ENCODE measurements at regions not wholly inside any gene's neighbourhood (a gene's known extent, or its start where the extent isn't known, plus 50 kb on each side); places are given as distances from the start of the nearest gene placed in this dataset.

GRCh38 chr11:129544691-129545090, 169.0 kb downstream of the BARX2 start:
- DNase-seq (no peak), ATAC-seq (ENCODE audit: poor library complexity) (no peak)
- H3K4me1 ChIP-seq (ENCODE audit: insufficient read depth, low read length): no peaks in the 10 kb centered on the region
- no peaks in the 10 kb centered on the region for H3K36me3 ChIP-seq (ENCODE audit: insufficient read depth, low read length)
- no peak overlapping the region for H3K4me3 Mint-ChIP-seq
- H3K36me3 Mint-ChIP-seq (ENCODE audit: low read depth): no peaks in the 10 kb centered on the region
- ChIA-PET CTCF (no interaction called here), POLR2A (no interaction called here)
- intact Hi-C loops (cut with DNase I, micrococcal nuclease): no loop called here
- peaks cover 9% of the 10 kb centered on the region for H3K9me3 Mint-ChIP-seq
- H3K27me3 Mint-ChIP-seq: peaks cover 7% of the 10 kb centered on the region
- H3K27me3 ChIP-seq (ENCODE audit: control insufficient read depth in 1 of 2, insufficient read depth in 2 of 2, low read length in 2 of 2): no peaks in the 10 kb centered on the region
- no peaks in the 10 kb centered on the region for H3K4me1 Mint-ChIP-seq (ENCODE audit: low read depth)
- TF ChIP-seq, protein P1, sequence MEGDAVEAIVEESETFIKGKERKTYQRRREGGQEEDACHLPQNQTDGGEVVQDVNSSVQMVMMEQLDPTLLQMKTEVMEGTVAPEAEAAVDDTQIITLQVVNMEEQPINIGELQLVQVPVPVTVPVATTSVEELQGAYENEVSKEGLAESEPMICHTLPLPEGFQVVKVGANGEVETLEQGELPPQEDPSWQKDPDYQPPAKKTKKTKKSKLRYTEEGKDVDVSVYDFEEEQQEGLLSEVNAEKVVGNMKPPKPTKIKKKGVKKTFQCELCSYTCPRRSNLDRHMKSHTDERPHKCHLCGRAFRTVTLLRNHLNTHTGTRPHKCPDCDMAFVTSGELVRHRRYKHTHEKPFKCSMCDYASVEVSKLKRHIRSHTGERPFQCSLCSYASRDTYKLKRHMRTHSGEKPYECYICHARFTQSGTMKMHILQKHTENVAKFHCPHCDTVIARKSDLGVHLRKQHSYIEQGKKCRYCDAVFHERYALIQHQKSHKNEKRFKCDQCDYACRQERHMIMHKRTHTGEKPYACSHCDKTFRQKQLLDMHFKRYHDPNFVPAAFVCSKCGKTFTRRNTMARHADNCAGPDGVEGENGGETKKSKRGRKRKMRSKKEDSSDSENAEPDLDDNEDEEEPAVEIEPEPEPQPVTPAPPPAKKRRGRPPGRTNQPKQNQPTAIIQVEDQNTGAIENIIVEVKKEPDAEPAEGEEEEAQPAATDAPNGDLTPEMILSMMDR (IDR thresholded peaks at IDR 0.05): no peak
- H3K27ac Mint-ChIP-seq: no peak overlapping the region
- H3K27ac ChIP-seq (ENCODE audit: low read depth in 1 of 2, low read length in 2 of 2): no peak overlapping the region
- H3K9me3 ChIP-seq (ENCODE audit: control insufficient read depth in 1 of 2, insufficient read depth in 1 of 2, low read length in 2 of 2): peaks cover 0 to 9% of the 10 kb centered on the region in 2 experiments
- no peak overlapping the region for H3K4me3 ChIP-seq (ENCODE audit: low read length)

GRCh38 chr11:129546266-129546665, 170.6 kb downstream of the BARX2 start:
- no peaks in the 10 kb centered on the region for H3K4me1 ChIP-seq (ENCODE audit: insufficient read depth, low read length)
- ChIA-PET CTCF (no interaction called here), POLR2A (no interaction called here)
- intact Hi-C loops (cut with DNase I, micrococcal nuclease): no loop called here
- H3K4me3 ChIP-seq (ENCODE audit: low read length): no peak overlapping the region
- H3K27me3 ChIP-seq (ENCODE audit: control insufficient read depth in 1 of 2, insufficient read depth in 2 of 2, low read length in 2 of 2): no peaks in the 10 kb centered on the region
- Mint-ChIP-seq H3K4me3 (no peak overlapping the region), H3K4me1 (ENCODE audit: low read depth) (no peaks in the 10 kb centered on the region), H3K9me3 (peaks cover 12% of the 10 kb centered on the region), H3K27ac (no peak overlapping the region), H3K36me3 (ENCODE audit: low read depth) (no peaks in the 10 kb centered on the region), H3K27me3 (peaks cover 7% of the 10 kb centered on the region)
- peaks cover 0 to 8% of the 10 kb centered on the region in 2 experiments for H3K9me3 ChIP-seq (ENCODE audit: control insufficient read depth in 1 of 2, insufficient read depth in 1 of 2, low read length in 2 of 2)
- ATAC-seq (ENCODE audit: poor library complexity) (no peak), DNase-seq (no peak)
- no peak overlapping the region for H3K27ac ChIP-seq (ENCODE audit: low read depth in 1 of 2, low read length in 2 of 2)
- TF ChIP-seq, protein P1 (IDR thresholded peaks at IDR 0.05): no peak
- H3K36me3 ChIP-seq (ENCODE audit: insufficient read depth, low read length): no peaks in the 10 kb centered on the region

DNA sequence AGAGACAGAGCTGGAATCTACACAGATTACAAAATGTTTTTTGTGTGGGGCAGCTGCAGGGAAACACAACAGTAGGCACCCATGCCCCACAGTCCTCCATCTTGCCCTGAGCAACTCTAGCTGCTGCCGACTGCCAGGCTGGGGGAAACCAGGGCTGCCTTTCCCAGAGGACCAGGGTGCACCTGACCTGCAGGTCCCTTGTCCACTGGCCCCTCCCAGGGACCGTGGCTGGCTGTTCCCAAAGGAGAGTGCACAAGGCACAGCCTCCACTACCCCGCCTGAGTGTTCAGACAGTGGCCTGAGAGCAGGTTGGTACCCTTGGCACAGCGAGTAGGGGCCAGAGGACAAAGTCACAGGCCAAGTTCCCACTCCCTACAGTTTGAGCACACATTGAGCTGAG, 181.8 kb downstream of the BARX2 start:
- intact Hi-C loops (cut with DNase I, micrococcal nuclease): no loop called here
- ChIA-PET CTCF (no interaction called here), POLR2A (no interaction called here)
- Histone ChIP-seq H3K4me3 (ENCODE audit: low read length) (no peak overlapping the region), H3K4me1 (ENCODE audit: insufficient read depth, low read length) (no peaks in the 10 kb centered on the region), H3K36me3 (ENCODE audit: insufficient read depth, low read length) (no peaks in the 10 kb centered on the region), H3K27me3 (ENCODE audit: control insufficient read depth in 1 of 2, insufficient read depth in 2 of 2, low read length in 2 of 2) (no peaks in the 10 kb centered on the region), H3K9me3 (ENCODE audit: control insufficient read depth in 1 of 2, insufficient read depth in 1 of 2, low read length in 2 of 2) (peaks cover 0 to 18% of the 10 kb centered on the region in 2 experiments), H3K27ac (ENCODE audit: low read depth in 1 of 2, low read length in 2 of 2) (no peak overlapping the region)
- TF ChIP-seq, protein P1 (IDR thresholded peaks at IDR 0.05): no peak
- no peak for DNase-seq
- H3K36me3 Mint-ChIP-seq (ENCODE audit: low read depth): no peaks in the 10 kb centered on the region
- H3K4me3 Mint-ChIP-seq: no peak overlapping the region
- H3K27me3 Mint-ChIP-seq: peaks cover 23% of the 10 kb centered on the region
- peaks cover 12% of the 10 kb centered on the region for H3K9me3 Mint-ChIP-seq
- no peak overlapping the region for H3K27ac Mint-ChIP-seq
- no peaks in the 10 kb centered on the region for H3K4me1 Mint-ChIP-seq (ENCODE audit: low read depth)
- ATAC-seq (ENCODE audit: poor library complexity): no peak

All from CD4-positive, alpha-beta T cell (primary cell).